ENCODE measurements at regions not wholly inside any gene's neighbourhood (a gene's known extent, or its start where the extent isn't known, plus 50 kb on each side); places are given as distances from the start of the nearest gene placed in this dataset.

DNA sequence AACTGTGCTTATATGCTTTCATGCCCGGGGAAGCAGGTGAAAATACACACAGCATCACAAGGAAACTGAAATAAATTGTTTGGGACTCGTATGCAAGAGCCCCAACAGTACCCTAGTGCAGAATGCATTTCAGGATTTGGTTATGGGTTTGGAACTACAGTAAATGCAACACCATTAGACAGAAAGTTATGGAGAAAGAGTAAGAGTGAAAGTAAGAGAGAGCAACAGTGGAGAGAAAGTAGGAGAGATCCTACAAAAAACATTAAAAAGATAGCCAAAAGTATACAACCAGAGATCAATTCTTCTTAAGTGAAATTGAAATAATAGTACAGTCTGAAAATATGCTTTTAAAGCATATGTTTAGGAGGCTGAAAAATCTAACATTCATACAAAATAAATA, 231.1 kb downstream of the TFEC start:
- TF ChIP-seq CTCF (IDR thresholded peaks at IDR 0.05; ENCODE audit: low read depth, low read length, poor library complexity, severe bottlenecking) (no peak), EZH2phosphoT487 (IDR thresholded peaks at IDR 0.05; ENCODE audit: borderline replicate concordance, low read length) (no peak)
